Ishikawa (cell line): ENCODE measurements at regions not wholly inside any gene's neighbourhood (a gene's known extent, or its start where the extent isn't known, plus 50 kb on each side); places are given as distances from the start of the nearest gene placed in this dataset.

Source experiments
- CEBPB ChIP-seq: IDR thresholded peaks from 2 replicates; pipeline ENCODE4 v1.6.1; 2012
- CREB1 ChIP-seq: IDR thresholded peaks from 2 replicates; pipeline ENCODE4 v1.6.1; 2012; ENCODE audit warnings: low read depth
- EGR1 ChIP-seq: IDR thresholded peaks from 2 replicates; pipeline ENCODE4 v1.6.1; 2012
- EP300 ChIP-seq: IDR thresholded peaks from 2 replicates; pipeline ENCODE4 v1.6.1; 2012; ENCODE audit warnings: borderline replicate concordance
- FOXM1 ChIP-seq: IDR thresholded peaks from 2 replicates; pipeline ENCODE4 v1.6.1; 2012; ENCODE audit warnings: low read depth, borderline replicate concordance
- NFIC ChIP-seq: IDR thresholded peaks from 2 replicates; pipeline ENCODE4 v1.6.1; 2012
- RAD21 ChIP-seq: IDR thresholded peaks from 2 replicates; pipeline ENCODE4 v1.6.1; 2012; ENCODE audit warnings: low read depth
- TAF1 ChIP-seq: IDR thresholded peaks from 2 replicates; pipeline ENCODE4 v1.6.1; 2012; ENCODE audit warnings: low read depth, mild to moderate bottlenecking
- TCF12 ChIP-seq: IDR thresholded peaks from 2 replicates; pipeline ENCODE4 v1.6.1; 2012; ENCODE audit warnings: low read depth
- TEAD4 ChIP-seq: IDR thresholded peaks from 2 replicates; pipeline ENCODE4 v1.6.1; 2012
- YY1 ChIP-seq: IDR thresholded peaks from 2 replicates; pipeline ENCODE4 v1.6.1; 2012; ENCODE audit warnings: low read depth
- ZBTB7A ChIP-seq: IDR thresholded peaks from 2 replicates; pipeline ENCODE4 v1.6.1; 2012; ENCODE audit warnings: low read depth
- TF ChIP-seq, protein P1 (sequence below): IDR thresholded peaks from 2 replicates; pipeline ENCODE4 v1.6.1; 2012; ENCODE audit warnings: low read depth, mild to moderate bottlenecking
- TF ChIP-seq, protein P2 (sequence below): IDR thresholded peaks from 2 replicates; pipeline ENCODE4 v1.6.1; 2012
- TF ChIP-seq, protein P3 (sequence below): IDR thresholded peaks from 2 replicates; pipeline ENCODE4 v1.6.1; 2012

DNA sequence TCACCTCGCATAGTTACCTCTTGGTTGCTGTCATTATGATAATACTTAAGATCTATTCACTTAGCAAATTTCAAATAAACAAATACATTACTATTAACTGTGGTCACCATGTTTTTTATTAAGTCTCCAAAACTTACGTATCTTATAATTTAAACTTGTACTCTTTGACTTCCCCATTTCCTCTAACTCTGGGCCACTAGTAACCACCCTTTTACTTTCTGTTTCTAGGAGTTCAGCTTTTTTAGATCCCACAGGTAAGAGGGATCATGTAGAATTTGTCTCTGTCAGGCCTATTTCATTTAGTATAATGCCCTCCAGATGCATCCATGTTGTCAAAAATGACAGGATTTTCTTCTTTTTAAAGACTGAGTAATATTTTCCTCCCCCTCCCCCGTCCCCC is 212.4 kb upstream of the C11orf87 start:
- TF ChIP-seq NFIC: no peak
- no peak for TF ChIP-seq TCF12
- no peak for TF ChIP-seq TEAD4
- TF ChIP-seq, protein P1, sequence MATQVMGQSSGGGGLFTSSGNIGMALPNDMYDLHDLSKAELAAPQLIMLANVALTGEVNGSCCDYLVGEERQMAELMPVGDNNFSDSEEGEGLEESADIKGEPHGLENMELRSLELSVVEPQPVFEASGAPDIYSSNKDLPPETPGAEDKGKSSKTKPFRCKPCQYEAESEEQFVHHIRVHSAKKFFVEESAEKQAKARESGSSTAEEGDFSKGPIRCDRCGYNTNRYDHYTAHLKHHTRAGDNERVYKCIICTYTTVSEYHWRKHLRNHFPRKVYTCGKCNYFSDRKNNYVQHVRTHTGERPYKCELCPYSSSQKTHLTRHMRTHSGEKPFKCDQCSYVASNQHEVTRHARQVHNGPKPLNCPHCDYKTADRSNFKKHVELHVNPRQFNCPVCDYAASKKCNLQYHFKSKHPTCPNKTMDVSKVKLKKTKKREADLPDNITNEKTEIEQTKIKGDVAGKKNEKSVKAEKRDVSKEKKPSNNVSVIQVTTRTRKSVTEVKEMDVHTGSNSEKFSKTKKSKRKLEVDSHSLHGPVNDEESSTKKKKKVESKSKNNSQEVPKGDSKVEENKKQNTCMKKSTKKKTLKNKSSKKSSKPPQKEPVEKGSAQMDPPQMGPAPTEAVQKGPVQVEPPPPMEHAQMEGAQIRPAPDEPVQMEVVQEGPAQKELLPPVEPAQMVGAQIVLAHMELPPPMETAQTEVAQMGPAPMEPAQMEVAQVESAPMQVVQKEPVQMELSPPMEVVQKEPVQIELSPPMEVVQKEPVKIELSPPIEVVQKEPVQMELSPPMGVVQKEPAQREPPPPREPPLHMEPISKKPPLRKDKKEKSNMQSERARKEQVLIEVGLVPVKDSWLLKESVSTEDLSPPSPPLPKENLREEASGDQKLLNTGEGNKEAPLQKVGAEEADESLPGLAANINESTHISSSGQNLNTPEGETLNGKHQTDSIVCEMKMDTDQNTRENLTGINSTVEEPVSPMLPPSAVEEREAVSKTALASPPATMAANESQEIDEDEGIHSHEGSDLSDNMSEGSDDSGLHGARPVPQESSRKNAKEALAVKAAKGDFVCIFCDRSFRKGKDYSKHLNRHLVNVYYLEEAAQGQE: no peak
- TF ChIP-seq, protein P2, sequence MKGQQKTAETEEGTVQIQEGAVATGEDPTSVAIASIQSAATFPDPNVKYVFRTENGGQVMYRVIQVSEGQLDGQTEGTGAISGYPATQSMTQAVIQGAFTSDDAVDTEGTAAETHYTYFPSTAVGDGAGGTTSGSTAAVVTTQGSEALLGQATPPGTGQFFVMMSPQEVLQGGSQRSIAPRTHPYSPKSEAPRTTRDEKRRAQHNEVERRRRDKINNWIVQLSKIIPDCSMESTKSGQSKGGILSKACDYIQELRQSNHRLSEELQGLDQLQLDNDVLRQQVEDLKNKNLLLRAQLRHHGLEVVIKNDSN: no peak
- TF ChIP-seq RAD21: no peak
- no peak for TF ChIP-seq TAF1
- TF ChIP-seq EGR1: no peak
- no peak for TF ChIP-seq ZBTB7A
- no peak for TF ChIP-seq EP300
- no peak for TF ChIP-seq FOXM1
- no peak for TF ChIP-seq CEBPB
- no peak for TF ChIP-seq CREB1
- TF ChIP-seq, protein P3, sequence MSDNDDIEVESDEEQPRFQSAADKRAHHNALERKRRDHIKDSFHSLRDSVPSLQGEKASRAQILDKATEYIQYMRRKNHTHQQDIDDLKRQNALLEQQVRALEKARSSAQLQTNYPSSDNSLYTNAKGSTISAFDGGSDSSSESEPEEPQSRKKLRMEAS: no peak
- no peak for TF ChIP-seq YY1

DNA sequence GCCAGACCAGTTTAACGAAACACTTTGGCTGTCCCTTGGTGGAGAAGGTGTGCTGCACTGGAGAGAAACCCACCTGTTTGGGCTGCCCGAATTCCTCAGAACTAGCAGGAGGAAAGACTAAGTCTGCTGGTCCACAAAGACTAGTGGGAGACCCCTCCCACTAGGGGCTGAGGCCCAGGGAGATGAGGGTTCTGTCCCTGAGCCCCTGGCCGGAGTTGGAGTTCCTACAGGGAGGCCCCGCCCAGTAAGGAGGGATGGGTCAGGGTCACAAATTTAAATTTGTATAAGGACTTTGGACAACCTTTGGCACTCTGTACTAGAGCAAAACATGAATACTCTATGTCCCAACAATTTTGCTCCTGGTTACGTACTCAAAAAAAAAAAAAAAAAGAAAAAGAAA is 200.8 kb upstream of the C11orf87 start:
- TF ChIP-seq YY1 (no peak), TEAD4 (no peak), TAF1 (no peak), RAD21 (no peak), ZBTB7A (no peak), EP300 (no peak), EGR1 (no peak), CEBPB (no peak)
- TF ChIP-seq, protein P2: no peak

DNA sequence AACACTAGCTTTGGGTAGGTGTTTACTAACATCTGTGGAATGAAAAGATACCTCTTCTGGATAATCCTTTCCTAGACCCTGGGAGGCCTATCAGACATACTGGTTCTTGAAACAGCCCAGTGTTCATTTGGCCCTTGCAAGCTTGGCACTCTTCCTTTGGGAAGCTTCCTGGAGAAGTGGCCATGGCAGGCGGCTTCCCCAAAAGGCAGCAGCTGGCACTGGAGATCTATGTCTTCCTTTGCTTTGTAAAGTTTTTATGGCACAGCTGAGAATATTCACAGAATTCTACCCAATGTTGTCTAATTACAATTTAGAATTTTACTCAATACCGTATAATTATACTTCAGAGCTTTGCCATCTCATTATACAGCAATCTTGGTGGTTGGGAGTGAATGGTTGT is 199.2 kb upstream of the C11orf87 start:
- TF ChIP-seq YY1 (no peak), NFIC (no peak), TEAD4 (no peak), RAD21 (no peak), EP300 (no peak), CREB1 (no peak), ZBTB7A (no peak), TAF1 (no peak), FOXM1 (no peak), EGR1 (no peak), TCF12 (no peak), CEBPB (no peak)
- TF ChIP-seq, protein P2: no peak
- TF ChIP-seq, protein P1: no peak
- TF ChIP-seq, protein P3: no peak

DNA sequence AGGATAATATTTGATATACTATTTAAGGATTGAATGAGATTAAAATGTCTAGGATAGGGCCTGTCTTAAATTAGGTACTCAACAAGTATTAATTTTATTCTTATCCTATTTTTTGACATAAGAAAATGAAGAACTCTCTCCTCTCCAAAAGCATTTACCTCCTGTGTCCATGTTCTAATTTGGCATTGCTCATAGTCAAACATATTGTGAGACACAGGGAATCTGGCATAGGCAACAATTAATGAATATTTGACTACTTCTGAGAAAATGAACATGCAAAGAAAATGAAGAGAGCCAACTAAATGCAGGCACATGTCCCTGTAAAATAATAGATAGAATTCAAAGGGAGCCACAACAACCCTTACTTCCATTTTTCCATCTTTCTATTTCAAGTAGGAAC is 198.5 kb upstream of the C11orf87 start:
- TF ChIP-seq EGR1 (no peak), RAD21 (no peak), TEAD4 (no peak), TCF12 (no peak)

DNA sequence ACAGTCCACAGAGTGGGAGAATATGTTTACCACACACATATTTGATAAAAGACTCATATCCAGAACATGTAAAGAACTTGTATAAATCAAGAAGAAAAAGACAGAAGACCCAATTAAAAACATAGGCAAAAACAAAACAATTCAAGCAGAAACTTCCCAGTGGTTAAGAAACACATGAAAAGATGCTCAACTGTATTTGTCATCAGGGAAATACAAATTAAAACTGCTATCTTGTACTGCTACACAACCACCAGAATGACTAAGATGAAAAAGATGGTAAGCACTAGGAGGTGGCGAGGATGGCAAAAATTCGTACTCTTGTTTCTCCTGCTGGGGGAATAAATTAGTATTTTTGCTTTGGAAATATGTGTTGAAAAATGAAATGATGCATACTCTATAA is 192.3 kb upstream of the C11orf87 start:
- TF ChIP-seq, protein P2: no peak
- TF ChIP-seq ZBTB7A: no peak
- no peak for TF ChIP-seq NFIC
- TF ChIP-seq FOXM1: no peak
- TF ChIP-seq TAF1: no peak
- no peak for TF ChIP-seq CEBPB
- TF ChIP-seq EGR1: no peak
- no peak for TF ChIP-seq EP300
- TF ChIP-seq, protein P1: no peak
- TF ChIP-seq RAD21: no peak
- TF ChIP-seq, protein P3: no peak
- TF ChIP-seq YY1: no peak
- no peak for TF ChIP-seq TEAD4
- no peak for TF ChIP-seq CREB1
- no peak for TF ChIP-seq TCF12
